GM23248 (cell line): ENCODE measurements at regions not wholly inside any gene's neighbourhood (a gene's known extent, or its start where the extent isn't known, plus 50 kb on each side); places are given as distances from the start of the nearest gene placed in this dataset.

Experiments
- EZH2 ChIP-seq: fragments of 200-600 bp; sonication (generic); IDR thresholded peaks from 2 replicates; pipeline ENCODE4 v1.6.1; 2018; ENCODE audit warnings: antibody characterized with exemption, mild to moderate bottlenecking; ENCODE audit not compliant: insufficient read depth, poor library complexity, severe bottlenecking
- EZH2phosphoT487 ChIP-seq: fragments of 200-600 bp; sonication (generic); IDR thresholded peaks from 2 replicates; pipeline ENCODE4 v1.6.1; 2018; ENCODE audit warnings: antibody characterized with exemption, moderate library complexity, mild to moderate bottlenecking, low read depth; ENCODE audit not compliant: insufficient read depth

DNA sequence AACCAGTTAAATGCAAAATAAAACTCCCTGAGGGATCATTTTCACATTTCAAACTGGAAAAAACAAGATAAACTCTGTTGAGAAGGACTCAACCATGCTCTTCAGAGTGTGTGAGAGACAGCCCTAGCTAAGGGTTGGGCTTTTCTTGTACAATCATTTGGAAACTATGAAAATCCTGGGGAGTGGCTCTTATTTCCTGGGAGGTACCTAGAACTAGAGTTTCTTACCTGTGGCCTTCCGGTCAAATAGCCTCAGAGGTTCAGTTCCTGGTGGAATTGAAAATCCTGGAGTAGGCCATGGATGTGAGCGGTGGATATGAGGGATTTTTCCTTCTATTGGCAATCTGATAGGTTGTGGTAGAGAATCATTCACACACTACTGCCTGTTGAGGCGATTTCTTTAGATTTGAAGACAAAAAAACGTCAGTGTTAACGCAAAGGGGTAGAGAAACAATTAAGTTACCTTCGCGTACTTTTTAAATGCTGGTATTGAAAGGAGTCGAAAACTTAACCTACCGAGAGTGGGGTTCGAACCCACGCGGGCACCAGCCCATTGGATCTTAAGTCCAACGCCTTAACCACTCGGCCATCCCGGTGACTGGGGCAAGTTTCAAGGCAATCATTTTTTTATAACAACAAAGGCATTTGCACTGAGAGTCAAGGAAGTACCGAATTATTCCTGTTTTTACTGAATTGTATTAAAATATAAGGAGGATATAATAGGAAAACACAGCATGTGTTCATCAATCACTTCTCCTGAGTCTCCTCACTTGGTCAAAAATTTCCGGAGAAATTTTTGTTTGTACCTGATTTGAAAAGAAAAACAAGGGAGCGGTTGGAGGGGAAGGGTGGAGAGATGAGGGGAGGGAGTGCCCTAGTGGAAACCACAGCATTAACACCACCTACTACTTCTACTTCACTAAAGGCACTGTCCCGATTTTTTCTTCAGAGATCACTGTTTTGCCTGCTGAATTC lies 191.3 kb downstream of the OR2B2 start:
- TF ChIP-seq EZH2phosphoT487 = no peak
- TF ChIP-seq EZH2 = no peak
